OCI-M2 (cell line): ENCODE measurements at regions not wholly inside any gene's neighbourhood (a gene's known extent, or its start where the extent isn't known, plus 50 kb on each side); places are given as distances from the start of the nearest gene placed in this dataset.
"Not testable (repeated sequence)": the region's sequence is repeated elsewhere in the genome, so short reads cannot be mapped to it uniquely, and the experiment has no call there.

Source experiments
- DNase-seq: peaks from one replicate; lab custom pipeline; 2025; ENCODE audit not compliant: unreplicated experiment; lab: John Stamatoyannopoulos, UW

GRCh38 chr13:63337041-63337440 lies 1921.4 kb upstream of the PCDH20 start:
- DNase-seq: no peak

- no peak for DNase-seq
These were observed 1920.9 kb upstream of the PCDH20 start for GRCh38 chr13:63336549-63336948.

- no peak for DNase-seq
These were observed 1911.9 kb upstream of the PCDH20 start for GRCh38 chr13:63327584-63327983.

- DNase-seq: no peak
These were observed 1907.8 kb upstream of the PCDH20 start for GRCh38 chr13:63323441-63323840.

GRCh38 chr13:63311587-63311986 lies 1895.9 kb upstream of the PCDH20 start:
- no peak for DNase-seq

GRCh38 chr13:63308549-63309165 lies 1893.0 kb upstream of the PCDH20 start:
- no peak for DNase-seq

- no peak for DNase-seq
These were observed 1891.6 kb upstream of the PCDH20 start for GRCh38 chr13:63307228-63307627.

GRCh38 chr13:63305641-63306133 lies 1890.0 kb upstream of the PCDH20 start:
- DNase-seq: no peak

GRCh38 chr13:63304497-63304896 lies 1888.8 kb upstream of the PCDH20 start:
- DNase-seq: no peak

GRCh38 chr13:63299866-63300394 lies 1884.3 kb upstream of the PCDH20 start:
- no peak for DNase-seq

- DNase-seq: no peak
These were observed 1881.5 kb upstream of the PCDH20 start for GRCh38 chr13:63297163-63297562.

- DNase-seq: no peak
These were observed 1876.1 kb upstream of the PCDH20 start for GRCh38 chr13:63291701-63292100.

GRCh38 chr13:63288576-63288975 lies 1872.9 kb upstream of the PCDH20 start:
- no peak for DNase-seq

- DNase-seq: no peak
These were observed 1872.3 kb upstream of the PCDH20 start for GRCh38 chr13:63287926-63288325.

- DNase-seq: no peak
These were observed 1869.8 kb upstream of the PCDH20 start for GRCh38 chr13:63285426-63285825.

- no peak for DNase-seq
These were observed 1863.5 kb upstream of the PCDH20 start for GRCh38 chr13:63279136-63279535.

- DNase-seq: no peak
These were observed 1859.1 kb upstream of the PCDH20 start for GRCh38 chr13:63274772-63275171.

- DNase-seq: no peak
These were observed 1834.0 kb upstream of the PCDH20 start for GRCh38 chr13:63249411-63250187.

GRCh38 chr13:63236667-63237396 lies 1821.2 kb upstream of the PCDH20 start:
- DNase-seq: not testable (repeated sequence)

GRCh38 chr13:63218596-63218995 lies 1802.9 kb upstream of the PCDH20 start:
- DNase-seq: not testable (repeated sequence)

- no peak for DNase-seq
These were observed 1793.8 kb upstream of the PCDH20 start for GRCh38 chr13:63209330-63210017.
